GM13977 (cell line): ENCODE measurements at regions not wholly inside any gene's neighbourhood (a gene's known extent, or its start where the extent isn't known, plus 50 kb on each side); places are given as distances from the start of the nearest gene placed in this dataset.

ENCODE experiments used
- DNase-seq: peaks from one replicate; pipeline ENCODE4 v3.0.0; 2012; ENCODE audit warnings: low spot score
- CTCF ChIP-seq: IDR thresholded peaks from 2 replicates; pipeline ENCODE4 v1.5.1; 2012; ENCODE audit warnings: mild to moderate bottlenecking, control low read depth; ENCODE audit not compliant: insufficient read depth; ENCODE audit errors: extremely low read depth, missing control alignments
- in situ Hi-C: fragments of 300-500 bp; cut with MboI; formaldehyde crosslinking; loops from one replicate; pipeline ENCODE4 v1.12.0; 2022; ENCODE audit warnings: low sequenced_read_pairs, low pct_unique_long_range_greater_than_20kb, mixed read lengths, inconsistent platforms; ENCODE audit not compliant: unreplicated experiment

DNA sequence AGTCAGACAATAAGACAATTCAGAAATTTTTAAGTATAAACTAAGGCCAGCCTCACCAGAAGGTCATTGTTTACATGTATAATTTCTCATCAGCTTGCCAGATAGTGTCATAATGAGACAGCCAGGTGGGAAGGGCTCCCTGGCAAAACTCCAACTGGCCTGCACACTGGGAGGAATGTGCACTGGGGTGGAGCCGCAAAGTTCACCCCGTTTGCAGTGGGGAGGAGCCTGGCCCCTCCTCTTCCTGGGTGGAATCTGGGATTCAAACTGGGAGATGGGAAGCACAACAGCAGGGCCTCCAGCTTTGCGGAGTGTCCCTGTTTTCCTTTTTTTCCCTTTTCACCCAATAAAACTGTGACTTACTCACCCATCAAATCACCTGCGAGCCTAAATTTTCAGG lies 329.9 kb downstream of the SMARCA1 start:
- no peak for DNase-seq
- TF ChIP-seq CTCF: no peak
- in situ Hi-C loops: no loop called here

DNA sequence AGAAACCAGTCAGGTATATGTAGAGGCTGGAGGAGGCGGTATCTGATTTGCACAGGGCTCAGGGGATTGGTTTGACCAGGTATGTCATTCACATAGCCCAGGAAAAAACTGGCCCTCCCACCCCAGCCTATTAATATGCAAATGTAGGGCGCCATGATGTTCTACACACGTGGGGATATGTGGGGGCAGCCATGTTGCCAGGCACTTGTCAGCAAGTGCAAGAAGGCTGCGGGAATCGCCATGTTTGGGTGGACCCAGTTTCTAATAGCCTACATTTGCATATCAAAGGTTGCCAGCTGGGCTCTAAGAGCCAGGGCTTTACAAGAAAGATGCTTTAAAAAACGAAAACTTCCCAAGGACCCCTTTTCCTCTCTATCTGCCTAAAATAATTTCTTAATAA lies 335.1 kb downstream of the SMARCA1 start:
- no peak for TF ChIP-seq CTCF
- no peak for DNase-seq
- in situ Hi-C loops: no loop called here

- in situ Hi-C loops: no loop called here
- TF ChIP-seq CTCF: no peak
- DNase-seq: no peak
Observed at GRCh38 chrX:129176710-129177109, 346.6 kb downstream of the SMARCA1 start.

DNA sequence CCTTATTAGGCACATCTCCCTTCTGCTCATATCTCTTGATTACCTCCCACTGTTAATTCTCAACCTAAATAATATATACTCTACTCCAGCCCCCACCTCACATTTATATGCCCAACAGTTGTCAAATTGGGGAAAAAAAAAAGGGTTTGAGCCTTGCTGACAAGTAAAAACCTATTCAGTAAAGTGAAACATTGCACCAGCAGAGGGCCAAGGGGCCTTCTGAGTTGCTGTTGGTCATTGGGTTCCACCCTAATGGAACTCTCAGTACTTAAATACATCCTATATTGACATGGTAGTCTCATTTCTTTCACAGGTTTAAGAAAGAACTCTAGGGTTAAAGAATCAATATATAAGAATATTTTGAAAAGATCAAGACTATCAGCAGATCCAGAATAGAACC lies 362.2 kb downstream of the SMARCA1 start:
- no peak for DNase-seq
- in situ Hi-C loops: no loop called here
- TF ChIP-seq CTCF: no peak

GRCh38 chrX:129158505-129158904 lies 364.8 kb downstream of the SMARCA1 start:
- TF ChIP-seq CTCF: no peak
- DNase-seq: no peak
- in situ Hi-C loops: no loop called here

- no peak for TF ChIP-seq CTCF
- in situ Hi-C loops: no loop called here
- DNase-seq: no peak
Observed at GRCh38 chrX:129145840-129146272, 377.4 kb downstream of the SMARCA1 start.

- in situ Hi-C loops: no loop called here
- TF ChIP-seq CTCF: no peak
- DNase-seq: no peak
Observed at GRCh38 chrX:129145385-129145784, 377.9 kb downstream of the SMARCA1 start.
